ENCODE measurements at regions not wholly inside any gene's neighbourhood (a gene's known extent, or its start where the extent isn't known, plus 50 kb on each side); places are given as distances from the start of the nearest gene placed in this dataset.
A peak's percentile ranks its signal among the peaks of the same experiment; 100 is the strongest.

DNA sequence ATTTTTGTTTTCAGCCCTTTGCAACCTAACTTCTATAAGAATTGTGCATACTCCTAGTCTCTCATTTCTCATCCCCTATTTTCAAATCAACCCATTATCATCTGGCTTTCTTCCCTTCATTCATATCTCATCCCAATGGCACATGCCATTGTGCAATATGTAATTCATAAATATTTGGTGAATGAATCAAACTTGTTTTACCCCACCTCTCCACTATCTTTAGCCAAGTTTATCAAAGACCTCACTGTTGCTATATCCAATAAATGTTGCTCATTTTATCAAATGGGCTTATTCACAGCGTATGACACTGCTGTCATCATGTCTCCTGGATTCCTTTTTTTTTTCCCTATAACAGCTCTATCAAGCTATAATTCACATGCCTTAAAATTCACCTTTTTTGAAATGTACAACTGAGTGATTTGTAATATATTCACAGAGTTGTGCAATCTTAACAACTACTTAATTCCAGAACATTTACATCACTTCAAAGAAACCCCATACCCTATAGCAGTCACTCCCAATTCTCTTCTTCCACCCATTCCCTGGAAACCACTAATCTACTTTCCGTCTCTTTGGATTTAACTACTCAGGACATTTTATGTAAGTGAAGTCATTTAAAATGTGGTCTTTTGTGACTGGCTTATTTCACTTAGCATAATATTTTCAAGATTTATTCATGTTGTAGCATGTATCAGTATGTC is 214.4 kb upstream of the PAPPA start:
- no peaks in the 10 kb centered on the region for H3K79me2 ChIP-seq (ENCODE audit: insufficient read depth, low read length)
- DNase-seq (ENCODE audit: low spot score) (no peak), FAIRE-seq (no peak), ATAC-seq (no peak)
- intact Hi-C loops (cut with micrococcal nuclease; ENCODE audit: unreplicated experiment) = no loop called here
- ChIA-PET POLR2A (no interaction called here), CTCF (ENCODE audit: low intra/inter-chr PET ratio, low total read pairs) (no interaction called here)
- H3K9me3 ChIP-seq (ENCODE audit: low read length) = no peaks in the 10 kb centered on the region; the same call in 1 of the 2 replicates
- H3K36me3 ChIP-seq (replicated peaks in 1 of 2; ENCODE audit: control insufficient read depth in 1 of 2, insufficient read depth in 2 of 2, low read length in 2 of 2) = no peaks in the 10 kb centered on the region
- H3K27ac ChIP-seq (ENCODE audit: extremely low read length, insufficient read depth, low read length) = no peak overlapping the region
- H3K4me2 ChIP-seq (ENCODE audit: low read depth, low read length) = no peak overlapping the region
- peaks cover 30% of the 10 kb centered on the region for H3K4me1 ChIP-seq (ENCODE audit: insufficient read depth, low read length)
- BruUV-seq (replicated peaks) = no TSS peak
- WGBS (ENCODE audit: low lambda C conversion rate) = 95% methylated on average over 2 of the region's 2 CpGs
- no peak overlapping the region for H3K4me3 ChIP-seq (replicated peaks in 1 of 3; ENCODE audit: insufficient read depth in 1 of 3, low read depth in 2 of 3, low read length in 3 of 3)
- H2AFZ ChIP-seq (ENCODE audit: low read length) = no peak overlapping the region
- H3K27me3 ChIP-seq (ENCODE audit: control insufficient read depth in 1 of 2, insufficient read depth in 2 of 2, low read length in 2 of 2) = no peaks in the 10 kb centered on the region
- TF ChIP-seq CEBPB (IDR thresholded peaks at IDR 0.05; ENCODE audit: borderline replicate concordance, low read depth, low read length) = peak; percentile 39
- TF ChIP-seq HIVEP1 (CRISPR knock-in tag; IDR thresholded peaks at IDR 0.05) = no peak
- no peak overlapping the region for H3K9ac ChIP-seq (ENCODE audit: insufficient read depth, low read depth, low read length)
- H4K20me1 ChIP-seq (ENCODE audit: insufficient read depth, low read length) = no peaks in the 10 kb centered on the region
- in situ Hi-C loops (cut with HindIII; ENCODE audit: extremely low pct_ligation_motif_present, low pct_unique_long_range_greater_than_20kb) = no loop called here

DNA sequence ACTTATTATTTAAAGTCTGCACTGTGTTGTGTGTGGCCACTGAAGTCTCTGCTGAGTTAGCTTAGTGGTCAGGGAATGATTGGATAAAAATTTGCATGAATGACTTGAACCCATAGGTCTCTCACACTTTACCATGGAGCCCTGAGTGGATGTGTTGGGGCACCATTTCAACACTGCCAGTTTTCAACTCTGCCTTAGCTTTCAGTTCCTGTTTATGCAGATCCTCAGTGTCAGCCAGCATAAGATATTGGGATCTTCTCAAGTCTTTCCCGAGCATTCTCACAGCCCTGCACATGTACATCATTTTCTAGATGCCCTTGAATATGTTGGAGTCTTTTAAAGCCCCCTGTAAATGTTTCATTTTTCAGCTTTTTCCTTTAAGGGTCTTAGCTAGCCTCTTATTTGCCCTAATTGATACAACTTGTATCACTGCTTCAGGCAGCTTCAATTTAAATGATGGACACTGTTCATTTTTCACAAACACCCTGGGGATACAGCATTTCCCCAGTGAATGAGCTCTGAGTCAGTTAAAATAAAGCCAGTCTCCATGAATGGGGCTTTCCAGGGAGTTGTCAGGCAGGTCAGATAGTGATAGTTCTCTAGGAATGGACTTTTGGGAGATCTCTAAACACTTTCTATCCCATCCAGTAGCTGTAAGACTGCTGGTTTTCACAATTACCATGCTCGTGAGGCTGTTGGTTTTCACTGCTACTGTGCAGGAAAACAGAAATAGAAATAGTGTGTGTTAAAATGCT is 211.9 kb upstream of the PAPPA start:
- Histone ChIP-seq H3K4me3 (replicated peaks in 1 of 3; ENCODE audit: insufficient read depth in 1 of 3, low read depth in 2 of 3, low read length in 3 of 3) (no peak overlapping the region), H4K20me1 (ENCODE audit: insufficient read depth, low read length) (no peaks in the 10 kb centered on the region), H3K9me3 (ENCODE audit: low read length) (no peaks in the 10 kb centered on the region; the same call in 1 of the 2 replicates), H3K4me2 (ENCODE audit: low read depth, low read length) (no peak overlapping the region), H3K27me3 (ENCODE audit: control insufficient read depth in 1 of 2, insufficient read depth in 2 of 2, low read length in 2 of 2) (no peaks in the 10 kb centered on the region), H2AFZ (ENCODE audit: low read length) (peak overlapping the region; percentile 43), H3K27ac (ENCODE audit: extremely low read length, insufficient read depth, low read length) (peak overlapping the region; percentile 95), H3K79me2 (ENCODE audit: insufficient read depth, low read length) (no peaks in the 10 kb centered on the region), H3K9ac (ENCODE audit: insufficient read depth, low read depth, low read length) (no peak overlapping the region), H3K36me3 (replicated peaks in 1 of 2; ENCODE audit: control insufficient read depth in 1 of 2, insufficient read depth in 2 of 2, low read length in 2 of 2) (no peaks in the 10 kb centered on the region), H3K4me1 (ENCODE audit: insufficient read depth, low read length) (peaks cover 55% of the 10 kb centered on the region)
- ChIA-PET POLR2A (no interaction called here), CTCF (ENCODE audit: low intra/inter-chr PET ratio, low total read pairs) (no interaction called here)
- TF ChIP-seq ZNF17 (CRISPR knock-in tag; IDR thresholded peaks at IDR 0.05) (no peak), CREB1 (IDR thresholded peaks at IDR 0.05) (no peak), CREB1 (CRISPR knock-in tag; IDR thresholded peaks at IDR 0.05) (0 out of 2 replicates have a peak, but pooled peaks have one; percentile 17)
- intact Hi-C loops (cut with micrococcal nuclease; ENCODE audit: unreplicated experiment) = loop anchor here (5.0 kb wide), 3 partner anchors 61 to 746 kb away; partner anchors contain the start of gene TRIM32
- WGBS (ENCODE audit: low lambda C conversion rate) = 96% methylated on average over 2 of the region's 2 CpGs
- in situ Hi-C loops (cut with HindIII; ENCODE audit: extremely low pct_ligation_motif_present, low pct_unique_long_range_greater_than_20kb) = loop anchor here (10.0 kb wide), 1 partner anchor 623 kb away; no protein-coding TSS in a partner anchor
- FAIRE-seq (no peak), DNase-seq (ENCODE audit: low spot score) (no peak), ATAC-seq (no peak)
- BruUV-seq (replicated peaks) = no TSS peak
